ENCODE measurements at regions not wholly inside any gene's neighbourhood (a gene's known extent, or its start where the extent isn't known, plus 50 kb on each side); places are given as distances from the start of the nearest gene placed in this dataset.

GRCh38 chr7:137172105-137172590 is 171.4 kb downstream of the PTN start:
- DNase-seq (ENCODE audit: low read depth) = no peak

GRCh38 chr7:137169282-137169698 is 174.2 kb downstream of the PTN start:
- DNase-seq (ENCODE audit: low read depth) = peak; percentile 66

- DNase-seq (ENCODE audit: low read depth) = no peak
Measured at GRCh38 chr7:137167609-137168008, 175.9 kb downstream of the PTN start.

- DNase-seq (ENCODE audit: low read depth) = no peak
Measured at GRCh38 chr7:137166363-137166762, 177.2 kb downstream of the PTN start.

GRCh38 chr7:137165786-137166185 is 177.7 kb downstream of the PTN start:
- no peak for DNase-seq (ENCODE audit: low read depth)

GRCh38 chr7:137165241-137165640 is 178.3 kb downstream of the PTN start:
- no peak for DNase-seq (ENCODE audit: low read depth)

- DNase-seq (ENCODE audit: low read depth) = no peak
Measured at GRCh38 chr7:137164251-137164650, 179.3 kb downstream of the PTN start.

- DNase-seq (ENCODE audit: low read depth) = no peak
Measured at GRCh38 chr7:137160236-137160635, 183.3 kb downstream of the PTN start.

- DNase-seq (ENCODE audit: low read depth) = no peak
Measured at GRCh38 chr7:137157256-137157655, 186.3 kb downstream of the PTN start.

GRCh38 chr7:137151690-137152052 is 191.9 kb downstream of the PTN start:
- DNase-seq (ENCODE audit: low read depth) = no peak

GRCh38 chr7:137151041-137151689 is 192.4 kb downstream of the PTN start:
- no peak for DNase-seq (ENCODE audit: low read depth)

- DNase-seq (ENCODE audit: low read depth) = no peak
Measured at GRCh38 chr7:137147338-137147720, 196.2 kb downstream of the PTN start.

- DNase-seq (ENCODE audit: low read depth) = no peak
Measured at GRCh38 chr7:137146552-137147337, 196.8 kb downstream of the PTN start.

- no peak for DNase-seq (ENCODE audit: low read depth)
Measured at GRCh38 chr7:137146012-137146455, 197.5 kb downstream of the PTN start.

- DNase-seq (ENCODE audit: low read depth) = no peak
Measured at GRCh38 chr7:137142376-137142775, 201.2 kb downstream of the PTN start.

GRCh38 chr7:137135654-137136350 is 207.7 kb downstream of the PTN start:
- DNase-seq (ENCODE audit: low read depth) = no peak

- DNase-seq (ENCODE audit: low read depth) = no peak
Measured at GRCh38 chr7:137130751-137131158, 212.8 kb downstream of the PTN start.

GRCh38 chr7:137129025-137129424 is 214.5 kb downstream of the PTN start:
- DNase-seq (ENCODE audit: low read depth) = no peak

- DNase-seq (ENCODE audit: low read depth) = no peak
Measured at GRCh38 chr7:137127806-137128205, 215.7 kb downstream of the PTN start.

- DNase-seq (ENCODE audit: low read depth) = no peak
Measured at GRCh38 chr7:137127058-137127457, 216.5 kb downstream of the PTN start.

- no peak for DNase-seq (ENCODE audit: low read depth)
Measured at GRCh38 chr7:137122145-137122544, 221.4 kb downstream of the PTN start.

- DNase-seq (ENCODE audit: low read depth) = no peak
Measured at GRCh38 chr7:137120690-137121089, 222.8 kb downstream of the PTN start.

- DNase-seq (ENCODE audit: low read depth) = no peak
Measured at GRCh38 chr7:137110535-137110934, 233.0 kb downstream of the PTN start.

All from fibroblast of the conjunctiva (primary cell).